ENCODE measurements at regions not wholly inside any gene's neighbourhood (a gene's known extent, or its start where the extent isn't known, plus 50 kb on each side); places are given as distances from the start of the nearest gene placed in this dataset.

DNA sequence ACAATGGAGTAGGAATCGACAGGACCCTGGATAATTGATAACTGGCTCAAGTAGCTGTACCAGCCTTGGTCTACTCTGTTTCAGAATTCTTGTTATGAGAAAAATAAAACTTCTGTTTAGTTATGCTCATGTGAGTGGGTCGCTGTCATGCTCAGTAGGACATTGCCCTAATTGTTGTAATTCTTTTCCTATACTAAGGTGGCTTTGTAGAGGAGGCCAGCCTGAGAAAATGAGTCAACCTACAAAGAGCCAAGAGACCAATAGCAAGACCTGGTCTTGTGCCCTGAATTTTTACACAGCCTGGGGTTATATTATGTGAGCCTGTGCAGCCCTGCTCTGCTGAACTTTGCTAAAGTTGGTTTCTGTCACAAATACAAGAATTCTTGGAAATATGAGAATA lies 238.4 kb downstream of the MEIS1 start:
- no peaks in the 10 kb centered on the region for H3K27me3 ChIP-seq (ENCODE audit: insufficient read depth, low read depth, low read length)
- no peaks in the 10 kb centered on the region for H3K9me3 ChIP-seq (ENCODE audit: low read length)
- no peak overlapping the region for H2AFZ ChIP-seq (ENCODE audit: low read depth, low read length)
- H3K9ac ChIP-seq (ENCODE audit: low read length), result no peak overlapping the region
- TF ChIP-seq EZH2 (IDR thresholded peaks at IDR 0.05; ENCODE audit: borderline replicate concordance, insufficient read depth, low read length, poor library complexity, severe bottlenecking) (no peak), EP300 (conservative IDR thresholded peaks at IDR 0.05; ENCODE audit: poor library complexity, severe bottlenecking) (no peak), RAD21 (conservative IDR thresholded peaks at IDR 0.05) (no peak), POLR2AphosphoS5 (IDR thresholded peaks at IDR 0.05) (no peak), MXI1 (conservative IDR thresholded peaks at IDR 0.05; ENCODE audit: poor library complexity, severe bottlenecking) (no peak), TAF1 (IDR thresholded peaks at IDR 0.05; ENCODE audit: low read depth) (no peak)
- TF ChIP-seq, protein P1, sequence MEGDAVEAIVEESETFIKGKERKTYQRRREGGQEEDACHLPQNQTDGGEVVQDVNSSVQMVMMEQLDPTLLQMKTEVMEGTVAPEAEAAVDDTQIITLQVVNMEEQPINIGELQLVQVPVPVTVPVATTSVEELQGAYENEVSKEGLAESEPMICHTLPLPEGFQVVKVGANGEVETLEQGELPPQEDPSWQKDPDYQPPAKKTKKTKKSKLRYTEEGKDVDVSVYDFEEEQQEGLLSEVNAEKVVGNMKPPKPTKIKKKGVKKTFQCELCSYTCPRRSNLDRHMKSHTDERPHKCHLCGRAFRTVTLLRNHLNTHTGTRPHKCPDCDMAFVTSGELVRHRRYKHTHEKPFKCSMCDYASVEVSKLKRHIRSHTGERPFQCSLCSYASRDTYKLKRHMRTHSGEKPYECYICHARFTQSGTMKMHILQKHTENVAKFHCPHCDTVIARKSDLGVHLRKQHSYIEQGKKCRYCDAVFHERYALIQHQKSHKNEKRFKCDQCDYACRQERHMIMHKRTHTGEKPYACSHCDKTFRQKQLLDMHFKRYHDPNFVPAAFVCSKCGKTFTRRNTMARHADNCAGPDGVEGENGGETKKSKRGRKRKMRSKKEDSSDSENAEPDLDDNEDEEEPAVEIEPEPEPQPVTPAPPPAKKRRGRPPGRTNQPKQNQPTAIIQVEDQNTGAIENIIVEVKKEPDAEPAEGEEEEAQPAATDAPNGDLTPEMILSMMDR (IDR thresholded peaks at IDR 0.05; ENCODE audit: poor library complexity, severe bottlenecking), result no peak
- TF ChIP-seq, protein P2, sequence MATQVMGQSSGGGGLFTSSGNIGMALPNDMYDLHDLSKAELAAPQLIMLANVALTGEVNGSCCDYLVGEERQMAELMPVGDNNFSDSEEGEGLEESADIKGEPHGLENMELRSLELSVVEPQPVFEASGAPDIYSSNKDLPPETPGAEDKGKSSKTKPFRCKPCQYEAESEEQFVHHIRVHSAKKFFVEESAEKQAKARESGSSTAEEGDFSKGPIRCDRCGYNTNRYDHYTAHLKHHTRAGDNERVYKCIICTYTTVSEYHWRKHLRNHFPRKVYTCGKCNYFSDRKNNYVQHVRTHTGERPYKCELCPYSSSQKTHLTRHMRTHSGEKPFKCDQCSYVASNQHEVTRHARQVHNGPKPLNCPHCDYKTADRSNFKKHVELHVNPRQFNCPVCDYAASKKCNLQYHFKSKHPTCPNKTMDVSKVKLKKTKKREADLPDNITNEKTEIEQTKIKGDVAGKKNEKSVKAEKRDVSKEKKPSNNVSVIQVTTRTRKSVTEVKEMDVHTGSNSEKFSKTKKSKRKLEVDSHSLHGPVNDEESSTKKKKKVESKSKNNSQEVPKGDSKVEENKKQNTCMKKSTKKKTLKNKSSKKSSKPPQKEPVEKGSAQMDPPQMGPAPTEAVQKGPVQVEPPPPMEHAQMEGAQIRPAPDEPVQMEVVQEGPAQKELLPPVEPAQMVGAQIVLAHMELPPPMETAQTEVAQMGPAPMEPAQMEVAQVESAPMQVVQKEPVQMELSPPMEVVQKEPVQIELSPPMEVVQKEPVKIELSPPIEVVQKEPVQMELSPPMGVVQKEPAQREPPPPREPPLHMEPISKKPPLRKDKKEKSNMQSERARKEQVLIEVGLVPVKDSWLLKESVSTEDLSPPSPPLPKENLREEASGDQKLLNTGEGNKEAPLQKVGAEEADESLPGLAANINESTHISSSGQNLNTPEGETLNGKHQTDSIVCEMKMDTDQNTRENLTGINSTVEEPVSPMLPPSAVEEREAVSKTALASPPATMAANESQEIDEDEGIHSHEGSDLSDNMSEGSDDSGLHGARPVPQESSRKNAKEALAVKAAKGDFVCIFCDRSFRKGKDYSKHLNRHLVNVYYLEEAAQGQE (IDR thresholded peaks at IDR 0.05; ENCODE audit: borderline replicate concordance), result no peak
- H3K27ac ChIP-seq (ENCODE audit: low read length), result no peak overlapping the region
- H3F3A ChIP-seq (ENCODE audit: insufficient read depth, low read length, poor library complexity, severe bottlenecking), result no peaks in the 10 kb centered on the region
- no peaks in the 10 kb centered on the region for H3K9me2 ChIP-seq (ENCODE audit: insufficient read depth, low read length)
- H3K36me3 ChIP-seq (ENCODE audit: insufficient read depth, low read length), result no peaks in the 10 kb centered on the region
- H3K79me2 ChIP-seq (replicated peaks; ENCODE audit: insufficient read depth, low read length), result no peaks in the 10 kb centered on the region
- no peak overlapping the region for H3K4me3 ChIP-seq (ENCODE audit: low read length)
- H4K20me1 ChIP-seq (ENCODE audit: insufficient read depth), result no peaks in the 10 kb centered on the region
- no peak overlapping the region for H3K4me2 ChIP-seq (ENCODE audit: low read length)

DNA sequence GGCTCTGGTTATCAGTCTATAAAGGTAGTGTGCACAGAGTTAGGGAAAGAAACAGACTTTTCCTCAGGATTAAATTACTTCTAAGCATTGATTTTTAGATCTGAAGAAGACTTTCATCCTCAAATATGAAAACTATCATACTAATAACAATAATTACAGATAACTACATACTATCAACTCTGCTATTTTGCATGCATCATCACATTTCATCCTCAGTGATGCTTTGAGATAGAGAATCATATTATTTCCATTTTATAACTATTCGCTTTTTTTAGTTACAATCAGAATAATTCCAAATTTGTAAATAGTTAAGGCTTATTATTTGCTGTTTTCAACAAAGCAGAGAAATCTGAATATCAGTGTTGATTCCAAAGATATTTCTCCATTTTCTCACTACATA lies 239.2 kb downstream of the MEIS1 start:
- no peaks in the 10 kb centered on the region for H4K20me1 ChIP-seq (ENCODE audit: insufficient read depth)
- no peaks in the 10 kb centered on the region for H3F3A ChIP-seq (ENCODE audit: insufficient read depth, low read length, poor library complexity, severe bottlenecking)
- no peaks in the 10 kb centered on the region for H3K79me2 ChIP-seq (replicated peaks; ENCODE audit: insufficient read depth, low read length)
- H3K27ac ChIP-seq (ENCODE audit: low read length), result no peak overlapping the region
- H3K9me2 ChIP-seq (ENCODE audit: insufficient read depth, low read length), result no peaks in the 10 kb centered on the region
- no peak overlapping the region for H3K9ac ChIP-seq (ENCODE audit: low read length)
- H2AFZ ChIP-seq (ENCODE audit: low read depth, low read length), result no peak overlapping the region
- no peak overlapping the region for H3K4me3 ChIP-seq (ENCODE audit: low read length)
- no peaks in the 10 kb centered on the region for H3K36me3 ChIP-seq (ENCODE audit: insufficient read depth, low read length)
- H3K4me2 ChIP-seq (ENCODE audit: low read length), result no peak overlapping the region
- H3K27me3 ChIP-seq (ENCODE audit: insufficient read depth, low read depth, low read length), result no peaks in the 10 kb centered on the region
- no peaks in the 10 kb centered on the region for H3K9me3 ChIP-seq (ENCODE audit: low read length)
- no peak for TF ChIP-seq EZH2 (IDR thresholded peaks at IDR 0.05; ENCODE audit: borderline replicate concordance, insufficient read depth, low read length, poor library complexity, severe bottlenecking)
- TF ChIP-seq, protein P1 (IDR thresholded peaks at IDR 0.05; ENCODE audit: poor library complexity, severe bottlenecking), result no peak
- TF ChIP-seq MXI1 (conservative IDR thresholded peaks at IDR 0.05; ENCODE audit: poor library complexity, severe bottlenecking), result no peak
- TF ChIP-seq, protein P2 (IDR thresholded peaks at IDR 0.05; ENCODE audit: borderline replicate concordance), result no peak
